Bronchial epithelial cell (primary cell): ENCODE measurements at regions not wholly inside any gene's neighbourhood (a gene's known extent, or its start where the extent isn't known, plus 50 kb on each side); places are given as distances from the start of the nearest gene placed in this dataset.
A peak's percentile ranks its signal among the peaks of the same experiment; 100 is the strongest.

Experiments
- DNase-seq: peaks from one replicate; pipeline ENCODE4 v3.0.0-alpha.2; 2010; ENCODE audit warnings: low read depth
- FAIRE-seq: peaks from 2 replicates; lab custom pipeline; 2011; peaks lifted over from hg19 to GRCh38; lab: Jason Lieb, UNC
- H3K27me3 ChIP-seq: 2 replicates; pipeline ENCODE4 v1.5.1; 2011; ENCODE audit warnings: low read length; ENCODE audit not compliant: control insufficient read depth, insufficient read depth
- H3K36me3 ChIP-seq: 2 replicates; pipeline ENCODE4 v1.5.1; 2011; ENCODE audit warnings: low read length; ENCODE audit not compliant: control insufficient read depth, insufficient read depth
- H3K4me3 ChIP-seq: 2 replicates; pipeline ENCODE4 v1.5.1; 2011; ENCODE audit warnings: mild to moderate bottlenecking, low read depth, low read length, control low read depth
- TF ChIP-seq, protein P1 (sequence below): IDR thresholded peaks from 2 replicates; pipeline ENCODE4 v1.5.1; 2011; ENCODE audit warnings: mild to moderate bottlenecking, moderate library complexity, low read length, control low read depth, inconsistent platforms; ENCODE audit not compliant: insufficient read depth, severe bottlenecking

DNA sequence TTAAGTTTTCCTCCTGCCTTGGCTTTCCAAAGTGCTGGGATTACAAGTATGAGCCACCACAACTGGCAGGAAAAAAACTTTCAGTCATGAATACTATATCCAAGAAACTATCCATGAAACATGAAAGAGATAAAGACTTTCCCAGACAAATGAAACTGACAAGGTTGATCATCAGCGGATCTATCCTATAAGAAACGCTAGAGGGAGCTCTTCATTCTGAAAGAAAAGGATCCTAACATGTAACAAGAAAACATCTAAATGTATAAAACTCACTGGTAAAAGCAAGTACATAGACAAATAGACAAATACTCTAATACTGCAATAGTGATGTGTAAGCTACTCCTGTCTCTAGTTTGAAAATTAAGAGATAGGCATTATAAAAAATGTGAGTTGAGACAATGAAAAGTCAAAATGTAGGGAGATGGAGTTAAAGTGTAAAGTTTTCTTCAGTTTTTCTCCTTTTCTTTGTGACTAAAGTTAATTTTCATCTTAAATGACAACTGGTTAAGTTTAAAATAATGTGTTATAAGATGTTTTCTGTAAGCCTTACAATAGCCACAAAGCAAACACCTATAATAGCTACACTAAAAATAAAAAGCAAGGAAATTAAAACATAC, 79.6 kb upstream of the TEKT1 start:
- peak; percentile 51 for DNase-seq
- TF ChIP-seq, protein P1, sequence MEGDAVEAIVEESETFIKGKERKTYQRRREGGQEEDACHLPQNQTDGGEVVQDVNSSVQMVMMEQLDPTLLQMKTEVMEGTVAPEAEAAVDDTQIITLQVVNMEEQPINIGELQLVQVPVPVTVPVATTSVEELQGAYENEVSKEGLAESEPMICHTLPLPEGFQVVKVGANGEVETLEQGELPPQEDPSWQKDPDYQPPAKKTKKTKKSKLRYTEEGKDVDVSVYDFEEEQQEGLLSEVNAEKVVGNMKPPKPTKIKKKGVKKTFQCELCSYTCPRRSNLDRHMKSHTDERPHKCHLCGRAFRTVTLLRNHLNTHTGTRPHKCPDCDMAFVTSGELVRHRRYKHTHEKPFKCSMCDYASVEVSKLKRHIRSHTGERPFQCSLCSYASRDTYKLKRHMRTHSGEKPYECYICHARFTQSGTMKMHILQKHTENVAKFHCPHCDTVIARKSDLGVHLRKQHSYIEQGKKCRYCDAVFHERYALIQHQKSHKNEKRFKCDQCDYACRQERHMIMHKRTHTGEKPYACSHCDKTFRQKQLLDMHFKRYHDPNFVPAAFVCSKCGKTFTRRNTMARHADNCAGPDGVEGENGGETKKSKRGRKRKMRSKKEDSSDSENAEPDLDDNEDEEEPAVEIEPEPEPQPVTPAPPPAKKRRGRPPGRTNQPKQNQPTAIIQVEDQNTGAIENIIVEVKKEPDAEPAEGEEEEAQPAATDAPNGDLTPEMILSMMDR: peak; percentile 57
- no peaks in the 10 kb centered on the region for H3K36me3 ChIP-seq
- no peak overlapping the region for H3K4me3 ChIP-seq
- no peaks in the 10 kb centered on the region for H3K27me3 ChIP-seq
- no peak for FAIRE-seq

GRCh38 chr17:6912110-6913051, 80.9 kb upstream of the TEKT1 start:
- FAIRE-seq (no peak), DNase-seq (no peak)
- no peak overlapping the region for H3K4me3 ChIP-seq
- H3K36me3 ChIP-seq: no peaks in the 10 kb centered on the region
- TF ChIP-seq, protein P1: no peak
- no peaks in the 10 kb centered on the region for H3K27me3 ChIP-seq

GRCh38 chr17:6913608-6914443, 82.0 kb upstream of the ALOX12 start:
- Histone ChIP-seq H3K27me3 (no peaks in the 10 kb centered on the region), H3K4me3 (no peak overlapping the region), H3K36me3 (no peaks in the 10 kb centered on the region)
- TF ChIP-seq, protein P1: peak; percentile 68
- DNase-seq: peak; percentile 15
- FAIRE-seq: no peak

- Histone ChIP-seq H3K27me3 (no peaks in the 10 kb centered on the region), H3K4me3 (no peak overlapping the region), H3K36me3 (no peaks in the 10 kb centered on the region)
- DNase-seq (no peak), FAIRE-seq (no peak)
- TF ChIP-seq, protein P1: no peak
Measured at GRCh38 chr17:6914711-6915110, 81.1 kb upstream of the ALOX12 start.

DNA sequence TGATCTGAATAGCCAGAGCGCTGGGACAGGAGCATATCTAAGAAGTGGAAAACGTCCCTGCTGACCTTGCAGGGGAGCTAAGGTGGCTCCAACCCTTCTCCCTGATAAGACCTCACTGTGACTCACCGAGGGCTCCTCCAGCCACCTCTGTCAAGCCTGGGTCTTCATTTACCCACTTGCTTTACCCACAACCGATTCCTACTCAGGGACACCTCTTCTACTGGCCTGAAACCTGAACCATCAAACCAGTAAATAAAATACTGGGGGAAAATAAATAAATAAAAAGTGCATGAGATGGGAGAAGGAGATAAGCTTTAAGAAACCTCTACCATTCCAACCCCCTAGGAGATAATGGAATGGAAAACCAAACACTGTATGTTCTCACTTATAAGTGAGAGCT, 80.2 kb upstream of the ALOX12 start:
- TF ChIP-seq, protein P1: no peak
- Histone ChIP-seq H3K36me3 (no peaks in the 10 kb centered on the region), H3K27me3 (no peaks in the 10 kb centered on the region), H3K4me3 (no peak overlapping the region)
- FAIRE-seq: no peak
- no peak for DNase-seq
